ENCODE measurements at regions not wholly inside any gene's neighbourhood (a gene's known extent, or its start where the extent isn't known, plus 50 kb on each side); places are given as distances from the start of the nearest gene placed in this dataset.

- H3K4me3 ChIP-seq (ENCODE audit: low read depth, low read length) = no peak overlapping the region
- DNase-seq (ENCODE audit: low read depth) = no peak
Observed at GRCh38 chr3:106036696-106037095, 167.9 kb upstream of the CBLB start.

GRCh38 chr3:106047221-106047620, 178.4 kb upstream of the CBLB start:
- TF ChIP-seq, protein P1, sequence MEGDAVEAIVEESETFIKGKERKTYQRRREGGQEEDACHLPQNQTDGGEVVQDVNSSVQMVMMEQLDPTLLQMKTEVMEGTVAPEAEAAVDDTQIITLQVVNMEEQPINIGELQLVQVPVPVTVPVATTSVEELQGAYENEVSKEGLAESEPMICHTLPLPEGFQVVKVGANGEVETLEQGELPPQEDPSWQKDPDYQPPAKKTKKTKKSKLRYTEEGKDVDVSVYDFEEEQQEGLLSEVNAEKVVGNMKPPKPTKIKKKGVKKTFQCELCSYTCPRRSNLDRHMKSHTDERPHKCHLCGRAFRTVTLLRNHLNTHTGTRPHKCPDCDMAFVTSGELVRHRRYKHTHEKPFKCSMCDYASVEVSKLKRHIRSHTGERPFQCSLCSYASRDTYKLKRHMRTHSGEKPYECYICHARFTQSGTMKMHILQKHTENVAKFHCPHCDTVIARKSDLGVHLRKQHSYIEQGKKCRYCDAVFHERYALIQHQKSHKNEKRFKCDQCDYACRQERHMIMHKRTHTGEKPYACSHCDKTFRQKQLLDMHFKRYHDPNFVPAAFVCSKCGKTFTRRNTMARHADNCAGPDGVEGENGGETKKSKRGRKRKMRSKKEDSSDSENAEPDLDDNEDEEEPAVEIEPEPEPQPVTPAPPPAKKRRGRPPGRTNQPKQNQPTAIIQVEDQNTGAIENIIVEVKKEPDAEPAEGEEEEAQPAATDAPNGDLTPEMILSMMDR (IDR thresholded peaks at IDR 0.05; ENCODE audit: insufficient read depth, low read depth, low read length) = no peak
- no peak for DNase-seq (ENCODE audit: low read depth)
- no peak overlapping the region for H3K4me3 ChIP-seq (ENCODE audit: low read depth, low read length)

More at GRCh38 chr3:106036696-106037095, 167.9 kb upstream of the CBLB start:
- TF ChIP-seq, protein P1 (IDR thresholded peaks at IDR 0.05; ENCODE audit: insufficient read depth, low read depth, low read length) = no peak

- TF ChIP-seq, protein P1 (IDR thresholded peaks at IDR 0.05; ENCODE audit: insufficient read depth, low read depth, low read length) = no peak
- DNase-seq (ENCODE audit: low read depth) = no peak
- H3K4me3 ChIP-seq (ENCODE audit: low read depth, low read length) = no peak overlapping the region
Observed at GRCh38 chr3:106048946-106049481, 180.2 kb upstream of the CBLB start.

DNA sequence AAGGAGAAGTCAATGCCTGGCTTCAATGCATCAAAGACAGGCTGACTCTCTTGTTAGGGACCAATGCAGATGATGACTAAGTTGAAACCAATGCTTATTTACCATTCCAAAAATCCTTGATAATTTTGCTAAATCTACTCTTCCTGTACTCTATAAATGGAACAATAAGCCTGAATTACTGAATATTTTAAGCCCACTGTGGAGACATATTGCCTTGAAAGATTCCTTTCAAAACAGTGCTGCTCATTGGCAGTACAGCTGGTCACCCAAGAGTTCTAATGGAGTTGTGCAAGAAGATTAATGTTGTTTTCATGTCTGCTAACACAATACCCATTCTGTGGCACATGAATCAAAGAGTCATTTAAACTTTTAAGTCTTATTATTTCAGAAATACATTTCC, 181.0 kb upstream of the CBLB start:
- TF ChIP-seq, protein P1 (IDR thresholded peaks at IDR 0.05; ENCODE audit: insufficient read depth, low read depth, low read length) = no peak
- DNase-seq (ENCODE audit: low read depth) = peak; percentile 16

DNA sequence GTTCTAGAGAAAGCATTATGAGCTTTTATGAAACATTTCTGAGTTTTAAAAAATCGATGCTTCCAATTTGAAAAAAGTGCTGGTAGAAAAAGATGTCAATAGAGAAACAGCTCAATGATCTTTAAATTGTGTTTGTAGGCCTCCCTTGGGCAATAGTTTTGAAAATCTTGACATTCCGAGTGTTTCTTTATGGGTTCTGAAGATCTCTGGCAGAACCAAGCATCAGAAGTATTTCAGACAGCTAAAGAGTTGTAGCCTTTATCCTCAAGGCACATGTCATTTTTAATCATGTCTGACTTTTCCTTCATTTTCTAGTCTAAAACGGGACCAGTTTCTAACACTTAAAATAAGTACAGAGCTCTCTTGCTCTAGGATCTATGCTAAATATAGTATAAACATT, 188.1 kb upstream of the CBLB start:
- DNase-seq (ENCODE audit: low read depth) = no peak
- TF ChIP-seq, protein P1 (IDR thresholded peaks at IDR 0.05; ENCODE audit: insufficient read depth, low read depth, low read length) = no peak
- H3K4me3 ChIP-seq (ENCODE audit: low read depth, low read length) = no peak overlapping the region

More for the DNA sequence above, 181.0 kb upstream of the CBLB start:
- H3K4me3 ChIP-seq (ENCODE audit: low read depth, low read length) = no peak overlapping the region

DNA sequence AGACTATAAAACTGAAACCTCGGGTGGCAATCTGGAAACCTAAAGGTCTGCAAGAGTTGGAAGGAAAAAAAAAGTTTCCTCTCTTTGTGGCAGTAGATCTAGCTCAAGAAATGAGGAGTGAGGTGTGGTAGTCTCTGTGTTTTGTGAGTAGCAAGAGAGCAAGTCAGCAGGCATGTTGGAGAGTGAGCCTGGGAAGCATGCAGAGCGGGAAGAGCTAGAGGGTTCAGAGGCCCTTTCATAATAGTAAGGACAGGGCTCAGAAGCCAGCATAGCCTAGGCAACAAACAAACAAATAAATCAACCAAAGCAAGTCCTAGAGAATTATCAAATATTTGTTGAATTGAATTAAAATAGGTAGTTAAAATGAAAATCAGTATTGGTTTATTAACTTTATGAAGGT, 189.7 kb upstream of the CBLB start:
- DNase-seq (ENCODE audit: low read depth) = no peak

More for the DNA sequence above, 189.7 kb upstream of the CBLB start:
- H3K4me3 ChIP-seq (ENCODE audit: low read depth, low read length) = no peak overlapping the region
- TF ChIP-seq, protein P1 (IDR thresholded peaks at IDR 0.05; ENCODE audit: insufficient read depth, low read depth, low read length) = no peak
